ENCODE measurements at regions not wholly inside any gene's neighbourhood (a gene's known extent, or its start where the extent isn't known, plus 50 kb on each side); places are given as distances from the start of the nearest gene placed in this dataset.

DNA sequence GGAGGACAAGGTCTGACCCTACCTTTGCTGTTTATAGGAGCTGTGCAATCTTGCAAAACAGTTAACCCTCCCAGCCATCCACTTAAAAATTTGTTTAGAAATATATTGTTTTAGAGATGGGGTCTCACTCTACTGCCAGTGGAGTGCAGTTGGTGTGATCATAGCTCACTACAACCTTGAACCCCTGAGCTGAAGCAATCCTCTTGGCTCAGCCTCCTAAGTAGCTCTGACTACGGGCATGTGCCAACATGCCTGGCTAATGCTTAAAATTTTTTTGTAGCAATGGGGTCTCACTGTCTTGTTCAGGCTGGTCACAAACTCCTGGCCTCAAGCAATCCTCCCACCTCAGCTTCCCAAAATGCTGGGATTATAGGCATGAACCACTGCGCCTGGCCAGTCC, 120.2 kb upstream of the PJA2 start:
- no peak for DNase-seq

DNA sequence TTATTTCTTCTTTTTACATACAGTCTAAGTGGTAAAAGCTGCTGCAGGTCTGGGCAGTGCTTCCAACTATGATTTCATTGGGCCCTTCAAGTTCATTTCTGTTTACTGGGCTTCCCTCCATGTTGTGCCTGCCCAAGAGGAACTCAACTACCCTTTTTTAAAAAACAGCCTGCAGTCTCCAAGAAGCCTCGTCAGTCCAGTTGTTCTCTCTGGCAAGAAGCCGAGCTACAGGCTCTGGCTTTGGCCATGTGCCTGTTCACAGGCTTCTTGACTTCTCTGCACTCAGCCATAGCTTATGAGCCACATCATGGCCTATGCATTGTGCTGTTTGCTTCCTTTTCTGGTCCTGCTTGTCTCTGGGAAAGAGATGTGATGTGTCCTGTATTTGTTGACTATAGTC, 119.7 kb upstream of the PJA2 start:
- DNase-seq, result no peak

DNA sequence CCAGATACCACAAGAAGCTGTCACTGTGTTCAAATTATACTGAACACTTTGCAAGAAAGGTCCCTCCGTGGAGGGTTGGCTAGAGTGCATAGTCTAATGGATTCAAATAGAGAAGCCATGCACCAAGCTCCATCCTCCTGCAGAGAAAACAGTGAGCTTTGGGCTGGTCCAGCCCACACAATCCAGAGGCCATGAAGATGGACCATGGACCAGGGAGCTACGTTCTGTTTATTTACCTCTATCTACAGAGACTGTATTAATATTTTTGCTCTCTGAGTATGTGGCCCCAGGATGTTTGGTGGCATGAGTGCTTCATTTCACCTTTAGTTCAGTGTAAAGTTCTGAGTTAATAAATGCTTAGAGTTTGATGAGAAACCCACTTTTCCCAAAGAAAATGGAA, 114.8 kb upstream of the PJA2 start:
- no peak for DNase-seq

DNA sequence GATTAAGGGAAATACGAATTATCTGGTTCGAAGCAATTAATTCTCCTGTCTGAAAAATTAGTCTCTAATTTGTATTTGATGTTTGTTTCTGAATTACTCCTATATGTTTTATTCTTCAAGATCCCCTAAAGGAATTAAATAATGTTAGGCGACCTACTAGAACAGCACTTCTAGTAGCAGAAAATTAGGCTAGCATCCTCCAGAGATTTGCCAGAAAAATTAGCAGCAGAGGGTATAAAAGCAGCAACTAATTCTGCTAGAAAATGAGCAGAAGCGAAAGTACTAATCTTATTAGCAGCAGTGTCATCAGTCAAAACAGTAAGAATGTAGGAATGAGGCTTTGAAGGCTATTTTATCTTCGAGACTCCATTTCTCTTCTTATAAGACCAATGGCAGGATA, 114.3 kb upstream of the PJA2 start:
- DNase-seq, result no peak

DNA sequence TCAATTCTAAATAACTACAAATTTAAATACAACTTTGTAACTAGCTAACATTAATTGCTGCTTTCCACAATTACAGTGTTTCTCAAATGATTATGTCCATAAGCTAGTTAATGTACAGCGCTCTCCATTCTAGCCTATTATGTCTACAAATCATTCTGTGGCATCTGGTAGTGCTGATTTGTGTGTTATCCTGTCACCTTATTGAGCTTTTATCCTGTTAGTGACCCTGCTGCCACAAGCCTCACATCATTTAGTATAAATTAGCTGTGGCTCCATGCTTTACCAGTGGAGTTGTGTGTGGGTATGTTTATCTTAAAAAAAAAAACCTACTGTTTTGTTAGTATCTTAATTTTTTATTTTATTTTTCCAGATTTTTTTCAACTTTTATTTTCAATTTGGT, 112.6 kb upstream of the PJA2 start:
- DNase-seq, result peak in 1 of 3 experiments; percentile 17

DNA sequence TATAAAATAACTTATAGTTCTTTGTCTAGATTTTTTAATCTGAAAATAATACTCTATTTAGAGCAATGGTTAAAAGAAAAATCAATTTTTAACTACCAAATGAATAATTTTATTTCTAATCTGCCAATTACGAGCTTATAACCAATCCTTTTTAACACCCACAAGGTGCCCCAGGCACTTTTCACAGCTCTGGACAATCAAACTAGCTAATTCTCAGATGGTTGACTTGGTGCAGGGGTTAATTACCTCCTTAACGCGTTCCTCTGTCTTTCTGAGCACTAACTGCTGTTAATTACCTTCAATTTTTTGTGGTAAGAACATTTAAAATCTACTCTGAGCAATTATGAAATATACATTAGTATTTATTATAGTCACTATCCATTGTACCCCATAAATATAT, 109.6 kb upstream of the PJA2 start:
- peak in 2 of 3 experiments; percentile 13 to 73 for DNase-seq

DNA sequence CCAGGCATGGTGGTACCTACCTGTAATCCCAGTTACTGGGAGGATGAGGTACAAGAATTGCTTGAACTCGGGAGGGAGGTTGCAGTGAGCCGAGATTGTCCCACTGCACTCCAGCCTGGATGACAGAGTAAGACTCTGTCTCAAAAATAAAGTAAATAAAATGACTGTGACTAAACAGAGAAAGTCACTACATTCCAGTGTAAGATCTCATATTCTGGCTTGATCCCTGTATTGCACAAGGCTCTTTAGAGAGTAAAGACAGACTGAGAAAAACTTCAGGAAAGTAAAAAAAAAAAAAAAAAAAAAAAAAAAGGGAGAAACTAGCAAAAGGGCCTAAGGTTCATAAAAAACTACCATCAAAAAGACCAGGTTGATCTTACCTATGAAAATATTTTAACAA, 106.6 kb upstream of the PJA2 start:
- DNase-seq, result no peak

DNA sequence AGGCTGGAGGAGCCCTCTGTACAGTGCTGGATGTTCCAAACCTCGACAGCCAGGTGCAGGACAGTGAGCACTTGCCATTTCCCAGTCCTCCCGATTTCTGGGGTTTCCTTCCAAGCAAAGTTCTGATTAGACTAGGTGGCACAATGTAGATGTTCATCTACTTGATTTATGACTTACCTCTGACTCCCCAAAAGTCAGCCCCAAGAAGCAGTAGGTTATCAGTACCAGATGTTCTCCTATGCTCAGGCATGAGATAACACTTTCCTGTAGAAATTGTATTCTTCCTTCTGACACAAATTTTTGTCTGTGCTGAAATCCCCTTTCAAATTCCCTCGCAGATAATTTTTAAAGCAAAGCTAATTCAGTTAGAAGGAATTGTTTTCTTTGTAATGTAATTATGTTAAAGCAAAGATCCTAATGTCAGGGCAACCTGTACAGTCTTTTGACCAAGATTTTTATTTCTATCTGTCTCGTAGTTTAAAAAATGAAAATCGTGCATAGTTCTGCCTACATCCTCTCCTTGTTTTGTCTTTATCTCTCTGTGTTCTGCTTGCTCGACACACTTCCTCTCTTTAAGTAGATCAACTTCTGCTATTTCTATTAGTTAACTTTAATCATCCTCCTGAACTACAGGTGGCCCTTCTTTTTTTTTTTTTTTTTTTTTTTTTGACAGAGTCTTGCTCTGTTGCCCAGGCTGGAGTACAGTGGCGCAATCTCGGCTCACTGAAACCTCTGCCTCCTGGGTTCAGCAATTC, 102.4 kb upstream of the PJA2 start:
- DNase-seq, result no peak

DNA sequence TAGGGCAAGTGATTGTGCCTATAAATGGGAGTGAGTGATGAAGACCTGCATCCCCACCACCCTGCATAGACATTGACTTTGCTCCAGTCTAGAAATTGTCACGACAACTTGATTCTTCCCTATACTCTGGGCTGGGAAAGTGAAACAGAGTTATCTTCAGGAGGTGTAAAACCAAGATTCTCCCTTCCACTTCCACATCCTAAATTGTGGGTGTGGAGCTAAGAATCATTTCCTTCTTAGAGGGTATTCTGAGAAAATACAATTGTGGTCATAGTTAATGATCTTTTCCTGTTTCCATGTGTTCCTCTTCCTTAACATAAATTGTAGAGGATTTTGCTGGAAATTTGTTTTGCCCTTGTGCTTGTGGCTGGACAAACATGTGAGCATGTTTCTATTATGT, 96.8 kb upstream of the PJA2 start:
- DNase-seq, result no peak

DNA sequence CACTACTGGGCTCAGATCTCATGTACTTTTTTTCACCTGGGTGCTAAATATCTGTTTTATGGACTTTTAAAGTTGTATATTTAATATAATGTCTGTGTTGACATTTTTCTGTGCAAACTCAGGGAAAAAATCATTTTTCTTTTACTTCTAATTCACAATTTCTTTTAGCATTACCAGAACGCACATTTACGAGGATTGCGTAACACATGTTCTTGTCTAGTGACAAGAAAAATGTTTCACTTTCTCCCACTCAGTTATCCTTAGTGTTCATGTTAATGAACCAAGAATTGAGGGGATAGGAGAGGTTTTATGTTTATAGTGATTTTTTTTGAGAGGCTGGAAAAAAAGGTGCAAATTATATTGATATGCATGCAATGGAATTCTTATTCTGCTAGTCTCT, 86.3 kb upstream of the PJA2 start:
- no peak for DNase-seq

DNA sequence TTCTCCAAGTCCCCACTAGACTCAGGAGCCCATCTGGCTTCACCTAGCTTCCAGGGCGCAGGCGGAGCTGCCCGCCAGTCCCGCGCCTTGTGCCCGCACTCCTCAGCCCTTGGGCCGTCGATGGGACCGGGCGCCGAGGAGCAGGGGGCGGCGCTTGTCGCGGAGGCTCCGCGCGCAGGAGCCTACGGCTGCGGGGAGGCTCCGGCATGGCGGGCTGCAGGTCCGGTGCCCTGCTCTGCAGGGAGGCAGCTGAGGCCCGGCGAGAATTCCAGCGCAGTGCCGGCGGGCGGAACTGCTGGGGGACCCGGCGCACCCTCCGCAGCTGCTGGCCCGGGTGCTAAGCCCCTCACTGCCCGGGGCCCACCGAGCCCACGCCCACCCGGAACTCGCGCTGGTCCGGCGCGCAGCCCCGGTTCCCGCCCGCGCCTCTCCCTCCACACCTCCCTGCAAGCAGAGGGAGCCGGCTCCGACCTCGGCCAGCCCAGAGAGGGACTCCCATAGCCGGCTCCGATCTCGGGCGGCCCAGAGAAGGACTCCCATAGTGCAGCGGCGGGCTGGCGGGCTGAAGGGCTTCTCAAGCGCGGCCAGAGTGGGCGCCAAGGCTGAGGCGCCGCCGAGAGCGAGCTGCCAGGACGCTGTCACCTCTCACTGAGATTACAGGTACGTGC, 78.1 kb upstream of the PJA2 start:
- DNase-seq, result no peak

DNA sequence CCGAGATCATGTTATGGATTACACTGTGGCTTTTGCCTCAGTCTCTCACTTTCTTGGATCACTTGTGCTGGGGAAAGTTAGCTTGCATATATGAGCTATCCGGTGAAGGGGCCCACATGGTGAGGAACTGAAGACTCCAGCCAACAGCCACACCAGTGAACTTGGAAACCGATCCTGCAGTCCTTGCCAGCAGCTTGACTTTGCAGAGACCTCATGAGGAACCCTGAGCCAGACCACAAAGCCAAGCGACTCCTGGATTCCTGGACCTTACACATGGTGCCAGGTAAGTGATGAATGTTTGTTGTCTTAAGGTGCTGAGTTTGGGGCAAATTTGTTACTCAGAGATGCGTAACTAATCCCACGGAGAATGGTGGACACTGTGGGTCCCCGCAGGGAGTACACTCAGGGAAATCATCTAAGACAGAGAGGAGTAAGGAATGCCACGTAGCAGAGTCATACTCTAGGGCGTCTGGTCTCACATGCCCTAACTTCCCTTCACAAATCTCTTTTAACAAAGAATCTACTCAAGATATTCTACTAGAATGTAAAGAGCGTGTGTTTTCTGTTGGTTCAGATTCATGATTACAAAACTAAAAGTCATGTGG, 76.5 kb upstream of the PJA2 start:
- no peak for DNase-seq

DNA sequence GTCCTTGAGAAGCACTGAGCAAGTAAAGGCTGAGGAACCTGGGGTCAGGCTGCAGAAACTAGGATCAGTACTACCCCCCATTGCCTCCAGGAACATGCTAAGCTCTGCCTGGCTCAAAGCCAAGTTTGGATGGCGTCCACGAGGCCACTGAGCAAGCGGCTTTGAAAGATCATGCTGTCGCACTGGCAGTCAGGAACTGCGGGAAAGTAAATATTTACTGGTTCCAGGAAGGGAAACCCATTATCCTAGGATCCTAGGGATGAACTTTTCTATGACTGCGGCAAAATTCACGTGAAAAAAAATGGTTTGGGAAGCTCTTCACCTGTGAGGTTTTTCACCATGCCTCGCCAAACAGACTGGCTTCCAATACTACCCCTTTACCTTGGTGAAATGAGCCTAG, 75.3 kb upstream of the PJA2 start:
- peak; percentile 76 to 90 (median 83) for DNase-seq

DNA sequence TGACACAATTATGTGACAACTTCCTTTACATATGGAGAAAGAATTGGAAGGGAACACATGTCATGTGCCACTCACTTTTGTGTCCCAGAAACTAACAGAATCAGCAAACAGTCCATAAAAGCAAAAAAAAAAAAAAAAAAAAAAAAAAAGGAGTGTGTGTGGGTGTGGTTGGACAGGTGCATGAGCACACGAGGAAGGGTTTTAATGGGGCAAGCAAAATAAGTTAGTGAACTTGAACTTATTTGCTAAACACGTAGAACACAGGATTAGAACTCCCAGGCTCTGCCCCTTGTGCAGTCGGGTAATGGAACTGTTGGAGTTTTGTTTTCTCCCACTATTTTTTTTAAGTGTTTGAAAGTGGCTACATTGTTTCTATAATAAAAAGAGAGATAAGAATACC, 74.8 kb upstream of the PJA2 start:
- DNase-seq, result no peak

DNA sequence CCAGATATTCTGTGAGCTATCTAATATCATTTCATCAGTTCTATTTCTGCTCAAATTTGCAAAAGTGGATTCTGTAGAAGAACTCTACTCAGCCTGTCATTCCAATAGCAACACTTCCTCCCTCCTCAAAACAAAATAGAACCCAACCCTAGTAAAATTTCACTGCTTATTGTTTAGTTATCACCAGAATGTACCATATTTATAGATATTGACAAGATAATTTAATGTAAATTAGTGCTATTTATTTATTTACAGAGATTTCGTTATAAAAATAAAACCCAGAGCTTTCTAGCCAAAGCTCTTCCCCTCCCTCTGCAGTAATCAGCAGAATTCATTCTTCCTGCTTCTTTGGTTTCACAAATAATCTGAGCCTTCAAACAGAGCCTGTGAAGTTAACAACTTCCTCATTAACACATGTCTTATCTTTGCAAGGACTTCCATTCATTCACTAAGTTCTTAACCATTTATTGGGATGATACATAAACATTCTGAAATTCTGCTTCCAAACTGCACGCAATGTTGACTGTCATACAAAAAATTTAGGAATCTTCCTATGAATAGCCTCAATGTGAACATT, 73.7 kb upstream of the PJA2 start:
- no peak for DNase-seq

DNA sequence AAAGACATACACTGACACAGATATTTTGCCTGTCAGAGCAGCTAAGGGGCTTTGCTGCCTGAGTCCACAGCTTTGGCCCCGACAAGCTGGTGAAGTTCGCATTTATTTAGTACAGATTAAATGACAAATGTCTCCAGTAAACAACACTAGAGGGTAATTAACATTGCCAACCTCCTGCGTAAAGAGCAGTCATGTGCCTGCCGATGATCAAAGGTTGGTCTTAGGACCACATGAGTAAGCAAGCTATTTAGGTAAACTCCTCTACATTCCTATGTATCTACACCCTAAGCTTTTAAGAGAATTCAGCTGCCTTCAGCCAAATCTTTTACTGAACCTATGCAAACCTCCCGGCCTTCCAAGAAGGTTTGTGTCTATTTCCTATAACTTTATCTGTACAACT, 73.0 kb upstream of the PJA2 start:
- no peak for DNase-seq

DNA sequence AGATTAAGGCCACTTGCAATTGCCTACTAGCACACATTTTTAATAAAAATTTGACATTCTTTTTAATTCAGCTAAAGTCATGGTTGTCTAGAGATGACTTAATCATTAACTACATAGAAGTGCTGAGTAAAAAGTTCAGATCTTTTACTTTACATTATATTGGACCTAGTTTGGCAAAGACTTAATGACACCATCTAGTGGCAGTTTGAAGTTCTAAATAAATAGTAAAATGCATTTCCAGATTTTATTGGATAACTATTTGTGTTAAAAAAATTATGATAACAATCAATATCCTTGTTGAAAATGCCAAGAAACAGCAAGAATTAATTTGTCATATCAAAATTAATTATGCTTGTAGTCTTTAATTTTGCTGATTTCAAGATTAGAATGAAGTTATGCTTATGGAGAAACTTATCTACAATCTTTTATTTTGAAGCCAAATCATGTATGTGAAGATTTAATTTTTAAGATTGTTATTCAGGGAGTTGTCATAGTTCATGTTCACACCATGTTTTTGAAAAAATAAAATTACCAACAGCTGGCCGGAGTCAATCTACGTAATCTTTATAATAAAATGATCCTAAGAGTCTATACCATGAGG, 69.6 kb upstream of the PJA2 start:
- peak in 1 of 3 experiments; percentile 21 for DNase-seq

DNA sequence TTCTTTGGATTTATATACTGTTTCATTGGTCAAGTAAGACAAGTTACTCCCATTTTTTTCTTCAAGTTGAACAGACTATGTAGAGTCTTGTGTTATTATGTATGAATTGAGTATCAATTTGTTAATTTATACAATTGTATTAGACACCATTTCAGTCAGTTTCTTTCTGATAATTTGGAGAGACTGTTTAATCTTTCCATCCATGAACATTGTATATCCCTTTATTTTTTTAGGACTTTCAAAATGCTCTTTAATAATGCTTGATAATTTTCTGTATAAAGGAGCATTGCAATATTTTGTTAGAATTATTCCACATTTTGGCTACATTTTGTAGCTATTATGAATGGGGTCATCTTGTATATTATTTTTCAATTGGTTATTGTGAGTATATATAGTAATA, 69.1 kb upstream of the PJA2 start:
- no peak for DNase-seq

DNA sequence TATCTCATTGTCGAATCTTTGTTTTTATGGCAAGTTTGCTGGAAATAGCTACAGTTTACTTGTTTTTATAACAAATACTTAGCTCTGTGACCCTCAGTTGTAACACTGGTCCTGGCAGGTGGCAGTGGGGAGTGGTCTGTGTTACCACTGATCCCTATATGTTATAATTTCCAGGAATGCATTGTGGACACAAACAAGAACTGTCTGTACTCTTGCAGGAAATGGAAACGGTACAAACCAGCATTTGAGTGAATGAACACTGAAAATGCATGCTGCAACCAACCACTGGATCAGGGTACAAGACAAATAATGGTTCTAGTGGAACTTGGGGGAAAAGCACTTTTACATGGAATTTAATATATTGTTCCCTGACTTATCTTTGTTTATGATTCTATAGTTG, 66.5 kb upstream of the PJA2 start:
- no peak for DNase-seq

DNA sequence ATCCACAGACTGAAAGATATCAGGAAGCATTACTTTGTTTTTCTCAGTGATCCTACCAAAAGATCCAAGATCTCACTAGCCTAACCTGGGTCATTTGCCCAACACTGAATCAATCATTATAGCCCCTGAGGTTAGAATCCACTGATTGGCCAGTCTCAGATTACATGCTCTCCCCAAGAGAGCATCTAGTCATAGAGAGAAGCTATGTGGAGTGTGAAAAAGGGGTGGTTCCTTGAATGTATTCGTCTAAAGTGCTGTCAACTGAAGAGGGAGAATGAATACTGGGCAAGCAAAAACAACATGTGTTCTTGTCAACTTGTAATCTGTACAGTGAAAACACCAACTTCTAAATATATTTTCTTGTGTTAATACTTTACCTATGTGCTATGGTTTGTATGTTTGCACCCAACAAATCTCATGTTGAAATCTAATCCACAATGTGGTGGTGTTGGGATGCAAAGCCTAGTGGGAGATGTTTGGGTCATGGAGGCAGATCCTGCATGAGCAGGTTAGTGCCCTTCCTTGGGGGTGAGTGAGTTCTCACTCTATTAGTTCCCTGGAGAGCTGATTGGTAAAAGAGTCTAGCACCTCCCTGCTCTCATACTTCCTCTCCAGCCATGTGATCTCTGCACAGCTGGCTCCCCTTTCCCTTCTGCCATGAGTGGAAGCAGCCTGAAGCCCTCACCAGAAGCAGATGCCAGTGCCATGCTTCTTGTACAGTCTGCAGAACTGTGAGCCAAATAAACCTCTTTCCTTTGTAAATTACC, 60.3 kb upstream of the PJA2 start:
- no peak for DNase-seq

DNA sequence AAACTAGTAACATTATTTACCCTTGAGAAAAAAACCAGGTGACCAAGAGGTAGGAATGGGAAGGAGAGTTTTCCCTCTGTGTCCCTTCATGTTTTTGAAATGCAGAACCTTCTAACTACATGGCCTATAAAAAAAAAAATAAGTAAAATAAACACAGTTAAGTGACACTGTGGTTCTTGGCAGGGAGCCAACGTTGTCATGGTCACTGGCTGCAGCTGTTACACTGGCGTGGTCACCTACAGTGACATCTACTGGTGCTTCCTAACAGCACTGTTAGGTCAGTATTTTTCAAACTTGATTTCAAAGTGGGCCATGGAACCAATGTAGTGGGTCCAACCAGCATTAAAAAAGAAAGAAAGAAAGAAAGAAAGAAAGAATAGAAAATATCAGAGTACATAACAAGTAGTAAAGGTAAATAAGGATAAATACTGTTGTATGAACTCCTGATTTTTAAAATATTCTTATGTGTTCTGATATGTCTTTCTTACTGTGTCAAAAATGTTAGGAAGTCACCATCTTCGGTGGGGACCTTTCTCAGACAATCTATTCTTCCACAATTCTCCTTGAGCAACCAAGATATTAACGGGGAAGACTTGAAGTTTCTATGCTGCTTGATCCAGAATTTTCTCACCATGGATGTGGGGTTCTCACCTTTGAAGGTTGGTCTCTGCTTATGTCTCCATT, 59.1 kb upstream of the PJA2 start:
- DNase-seq, result peak; percentile 81 to 96 (median 95)

DNA sequence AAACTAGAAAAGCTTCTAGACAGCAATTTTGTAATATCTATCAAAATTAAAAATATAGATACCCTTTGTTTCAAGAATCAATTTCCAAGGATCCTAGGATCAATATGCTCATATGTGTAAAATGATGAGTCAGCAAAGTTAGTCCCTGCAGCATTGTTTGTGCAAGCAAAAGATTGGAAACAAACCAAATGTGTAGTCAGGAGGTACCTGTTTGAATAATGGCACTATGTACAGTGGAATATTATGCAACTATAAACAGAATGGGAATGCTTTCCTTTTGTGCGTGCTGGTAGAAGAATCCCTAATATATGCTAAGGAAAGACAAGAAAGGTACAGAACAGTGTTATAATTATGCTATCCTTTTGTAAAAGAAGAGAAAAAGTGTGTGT, 58.5 kb upstream of the PJA2 start:
- DNase-seq, result peak in 1 of 3 experiments; percentile 38

All from NCI-H1417 (cell line).